GM11168 (cell line): ENCODE measurements at regions not wholly inside any gene's neighbourhood (a gene's known extent, or its start where the extent isn't known, plus 50 kb on each side); places are given as distances from the start of the nearest gene placed in this dataset.

Experiments used
- in situ Hi-C: fragments of 300-500 bp; cut with MboI; formaldehyde crosslinking; loops from one replicate; pipeline ENCODE4 v1.12.0; 2022; ENCODE audit warnings: low sequenced_read_pairs; ENCODE audit not compliant: unreplicated experiment

- in situ Hi-C loops, result no loop called here
Observed at GRCh38 chr13:91169321-91170050, 178.0 kb upstream of the MIR17HG start.

GRCh38 chr13:91172160-91172559 is 175.3 kb upstream of the MIR17HG start:
- in situ Hi-C loops, result no loop called here

DNA sequence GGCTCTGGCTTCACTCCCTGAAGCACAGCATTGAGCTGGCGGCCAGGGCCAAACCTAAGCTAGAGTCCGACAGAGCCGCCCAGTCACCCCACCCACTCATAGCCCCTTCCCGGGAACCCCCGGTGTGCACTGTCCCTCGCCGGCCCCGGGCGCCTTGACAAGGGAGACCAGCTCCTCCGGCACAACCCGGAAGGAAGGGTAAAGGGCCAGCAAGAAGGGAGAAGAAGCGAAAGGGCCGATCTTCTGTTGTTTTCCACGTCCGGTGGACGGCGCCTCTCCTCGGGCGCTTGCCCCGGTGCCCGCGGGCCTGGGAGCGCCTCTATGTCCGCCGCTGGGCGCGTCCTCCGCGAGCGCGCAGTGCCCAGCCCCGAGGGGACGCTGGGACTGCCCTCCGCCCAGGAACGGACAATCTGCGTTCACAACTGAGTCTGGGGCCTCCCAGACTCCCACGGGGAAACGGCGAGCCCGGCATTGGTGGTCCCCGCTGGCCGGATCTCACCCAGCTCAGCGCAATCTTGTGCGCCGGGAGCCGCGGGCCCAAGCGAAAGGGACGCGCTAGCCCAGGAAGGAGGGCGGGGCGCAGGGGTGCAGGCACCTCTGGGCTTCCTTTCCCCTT is 172.5 kb upstream of the MIR17HG start:
- in situ Hi-C loops, result no loop called here

GRCh38 chr13:91178099-91178498 is 169.4 kb upstream of the MIR17HG start:
- in situ Hi-C loops, result no loop called here

- in situ Hi-C loops, result no loop called here
Observed at GRCh38 chr13:91181892-91182291, 165.6 kb upstream of the MIR17HG start.

DNA sequence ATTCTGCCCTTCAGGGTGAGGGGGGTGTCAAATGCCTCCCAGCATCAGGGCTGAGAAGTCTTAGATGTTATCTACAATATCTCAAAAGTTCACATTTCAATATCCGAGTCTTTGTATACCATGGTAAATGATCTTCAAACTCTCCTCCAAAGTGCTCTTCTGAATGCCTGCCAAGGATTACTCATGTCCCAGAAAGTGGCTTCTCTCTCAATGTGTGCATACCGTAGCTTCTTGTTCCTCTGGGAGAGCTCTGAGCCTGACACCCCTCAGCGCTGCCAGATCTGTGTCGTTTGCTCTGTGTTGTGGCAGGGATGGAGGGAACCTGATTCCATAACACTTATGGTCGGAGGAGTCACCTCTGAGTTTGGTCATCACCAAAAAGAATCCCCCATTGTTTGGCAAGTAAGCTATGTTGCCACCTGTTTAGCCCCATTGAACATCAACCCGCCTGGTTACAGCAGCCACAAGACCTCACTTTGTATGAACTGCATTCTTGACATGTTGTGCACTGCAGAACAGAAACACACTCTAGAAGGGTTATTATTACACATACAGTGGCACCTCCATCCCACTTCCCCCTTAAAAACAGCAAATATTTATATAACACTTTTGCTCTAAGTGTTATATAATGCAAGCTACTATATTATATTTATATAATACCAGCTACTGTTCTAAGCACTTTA is 163.1 kb upstream of the MIR17HG start:
- in situ Hi-C loops, result no loop called here

- in situ Hi-C loops, result no loop called here
Observed at GRCh38 chr13:91185294-91185863, 162.1 kb upstream of the MIR17HG start.

- in situ Hi-C loops, result no loop called here
Observed at GRCh38 chr13:91187522-91187921, 160.0 kb upstream of the MIR17HG start.

GRCh38 chr13:91189506-91189905 is 158.0 kb upstream of the MIR17HG start:
- in situ Hi-C loops, result no loop called here

DNA sequence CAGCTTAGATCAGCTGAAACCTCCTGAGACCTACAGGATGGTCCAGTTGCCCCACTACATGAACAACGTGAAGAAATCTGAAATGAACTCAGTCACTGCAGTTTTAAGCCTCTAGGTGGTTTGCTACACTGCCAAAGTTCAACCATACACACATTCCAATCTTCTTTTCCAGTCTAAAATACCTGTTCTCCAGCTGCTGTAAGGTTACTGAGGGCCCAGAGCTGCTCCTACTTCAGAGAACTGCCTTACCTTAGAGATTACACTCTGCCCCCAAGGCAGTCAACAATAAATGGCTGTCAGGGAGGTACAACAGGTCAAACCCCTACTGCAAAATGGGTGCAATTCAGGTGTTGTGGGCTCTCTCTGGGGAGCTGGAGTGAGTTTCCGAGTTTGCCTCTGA is 154.1 kb upstream of the MIR17HG start:
- in situ Hi-C loops, result no loop called here

DNA sequence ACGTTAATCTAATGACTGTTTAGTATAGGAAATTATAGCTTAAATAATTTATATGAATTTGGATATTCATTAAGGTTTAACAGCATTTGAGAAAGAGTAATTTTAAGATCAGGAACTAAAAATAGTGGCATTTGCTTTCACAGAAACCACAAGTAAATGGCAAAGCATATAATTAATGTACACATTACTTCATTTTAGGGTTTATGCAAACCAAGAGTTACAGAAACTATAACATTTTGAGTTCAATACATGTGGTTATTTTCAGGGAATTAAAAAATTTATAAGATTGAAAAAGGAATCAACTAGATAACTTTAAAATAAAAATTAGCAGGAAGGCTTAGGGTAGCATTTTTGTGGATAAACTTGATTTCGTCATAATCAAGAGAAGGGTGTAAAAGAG is 151.7 kb upstream of the MIR17HG start:
- in situ Hi-C loops, result no loop called here

- in situ Hi-C loops, result no loop called here
Observed at GRCh38 chr13:91196958-91197357, 150.5 kb upstream of the MIR17HG start.

- in situ Hi-C loops, result no loop called here
Observed at GRCh38 chr13:91199866-91200265, 147.6 kb upstream of the MIR17HG start.

GRCh38 chr13:91200486-91200885 is 147.0 kb upstream of the MIR17HG start:
- in situ Hi-C loops, result no loop called here

- in situ Hi-C loops, result no loop called here
Observed at GRCh38 chr13:91203430-91203829, 144.1 kb upstream of the MIR17HG start.

DNA sequence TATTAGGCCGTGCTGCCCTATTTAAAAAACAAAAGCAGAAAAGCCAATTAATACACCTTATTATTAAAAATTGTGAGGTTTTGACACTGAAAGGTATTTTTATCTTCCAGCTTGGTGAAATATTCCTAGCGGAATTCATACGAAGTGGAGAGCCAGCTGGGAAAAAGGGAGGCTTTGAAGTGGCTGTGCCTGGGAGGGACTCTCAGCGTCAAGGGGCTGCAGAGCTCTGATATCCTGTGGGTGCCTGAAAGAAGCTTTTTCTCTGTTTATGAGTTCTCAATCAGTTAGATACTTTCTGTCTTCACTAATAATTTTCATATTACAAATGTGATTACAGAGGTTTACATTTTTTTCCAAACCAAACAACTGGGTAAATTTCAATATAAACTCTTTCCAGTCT is 140.2 kb upstream of the MIR17HG start:
- in situ Hi-C loops, result no loop called here

- in situ Hi-C loops, result no loop called here
Observed at GRCh38 chr13:91211510-91211909, 136.0 kb upstream of the MIR17HG start.

- in situ Hi-C loops, result no loop called here
Observed at GRCh38 chr13:91212231-91212630, 135.3 kb upstream of the MIR17HG start.

DNA sequence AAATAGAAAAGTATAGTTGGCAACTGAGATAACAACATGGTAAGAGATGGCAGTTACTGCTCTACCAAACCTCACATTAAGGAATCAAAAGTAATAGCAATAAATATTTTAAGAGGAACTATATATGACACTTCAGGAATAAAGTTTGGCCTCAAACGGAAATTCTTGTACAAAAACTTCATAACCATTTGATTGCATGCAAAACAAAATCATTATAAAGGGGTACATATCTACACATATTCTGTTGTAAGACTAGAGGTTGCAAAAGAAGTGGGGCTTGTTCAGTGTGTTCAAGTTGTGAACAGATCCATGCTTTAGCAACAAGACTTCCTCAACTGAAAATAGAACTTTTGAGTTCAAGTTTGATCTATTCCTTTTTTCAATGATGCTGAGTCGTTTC is 133.5 kb upstream of the MIR17HG start:
- in situ Hi-C loops, result no loop called here

DNA sequence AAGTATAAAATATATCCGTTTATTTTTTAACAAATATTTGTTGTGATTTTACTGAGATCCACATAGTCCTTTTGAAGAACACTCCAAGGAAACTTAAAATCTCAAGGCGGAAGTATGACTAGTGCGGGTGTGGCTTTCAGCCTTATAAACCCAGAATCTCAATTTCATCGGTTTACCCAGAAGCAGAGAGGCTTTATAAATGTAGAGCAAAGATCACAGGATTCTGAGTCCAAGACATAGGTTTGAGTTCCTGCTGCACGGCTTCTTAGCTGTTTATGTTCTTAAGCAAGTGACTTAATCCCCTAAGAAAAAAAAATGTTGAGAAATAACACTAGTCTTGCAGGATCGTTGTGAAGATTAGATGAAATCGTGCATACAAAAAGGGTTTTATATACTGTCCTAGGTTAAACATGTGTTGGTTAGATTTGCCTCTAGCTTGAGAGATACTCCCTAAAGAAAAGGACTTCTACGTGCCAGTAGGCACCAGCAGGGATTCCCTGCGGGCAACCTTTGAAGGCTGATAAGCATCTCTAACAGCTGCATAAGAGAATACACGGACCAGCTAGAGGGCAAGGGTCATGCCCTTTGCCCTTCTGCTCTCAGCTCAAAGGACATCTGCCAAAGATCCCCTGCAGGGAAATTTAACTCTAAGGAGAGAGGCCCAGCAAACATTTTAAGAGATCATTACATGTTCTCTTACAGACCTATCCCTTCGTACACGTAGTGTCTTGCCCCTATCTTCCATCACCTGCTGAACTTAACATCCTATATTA is 130.4 kb upstream of the MIR17HG start:
- in situ Hi-C loops, result no loop called here
